ENCODE measurements at regions not wholly inside any gene's neighbourhood (a gene's known extent, or its start where the extent isn't known, plus 50 kb on each side); places are given as distances from the start of the nearest gene placed in this dataset.

- DNase-seq (ENCODE audit: low read depth), result no peak
Measured at GRCh38 chr10:78761311-78761781, 307.4 kb upstream of the ZMIZ1 start.

DNA sequence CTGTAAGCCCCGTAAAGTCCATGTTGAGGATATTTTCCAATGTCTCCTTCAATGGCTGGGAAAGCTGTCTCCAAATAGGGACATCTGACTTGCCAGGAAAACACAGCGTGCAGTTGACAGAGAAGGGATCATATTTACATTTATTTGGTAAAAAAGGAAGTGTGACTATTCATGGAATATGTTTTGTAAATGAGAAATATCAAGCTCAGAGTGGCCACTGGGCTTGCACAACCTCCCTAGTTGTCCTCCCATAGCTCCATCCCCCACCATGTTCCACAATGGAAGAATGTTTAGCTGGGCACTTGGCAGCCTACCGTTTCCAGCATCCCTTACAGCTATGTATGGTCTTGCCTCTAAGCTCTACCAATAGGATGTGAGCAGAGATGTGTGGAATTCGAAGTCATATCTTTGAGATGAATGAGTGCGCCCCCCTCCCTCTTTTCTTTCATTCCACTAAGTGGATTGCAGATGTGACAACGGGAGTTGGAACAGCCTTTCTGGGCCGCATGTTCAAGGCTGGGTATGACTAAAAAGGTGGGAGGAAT lies 306.6 kb upstream of the ZMIZ1 start:
- DNase-seq (ENCODE audit: low read depth), result no peak

DNA sequence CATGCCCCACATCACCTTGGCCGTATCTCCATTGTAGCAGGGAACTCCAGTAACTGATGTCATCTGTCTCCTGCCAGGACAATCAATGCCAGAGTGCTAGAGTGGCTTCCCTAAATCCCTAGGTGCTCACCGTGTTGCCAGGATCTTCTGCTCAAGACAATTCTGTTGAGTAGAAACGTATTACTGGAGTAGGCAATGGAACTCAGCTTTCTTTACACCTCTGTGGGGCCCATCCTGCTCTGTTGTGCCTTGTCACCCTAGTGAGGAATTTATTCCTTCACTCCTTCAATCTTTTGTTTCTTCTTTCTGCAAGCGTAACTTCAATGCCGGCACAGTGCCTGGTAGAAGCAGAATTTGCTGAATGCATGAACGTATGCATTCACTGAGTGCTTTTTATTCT lies 305.5 kb upstream of the ZMIZ1 start:
- DNase-seq (ENCODE audit: low read depth), result no peak

GRCh38 chr10:78763651-78764395 lies 304.9 kb upstream of the ZMIZ1 start:
- DNase-seq (ENCODE audit: low read depth), result no peak

GRCh38 chr10:78764436-78764835 lies 304.3 kb upstream of the ZMIZ1 start:
- DNase-seq (ENCODE audit: low read depth), result no peak

DNA sequence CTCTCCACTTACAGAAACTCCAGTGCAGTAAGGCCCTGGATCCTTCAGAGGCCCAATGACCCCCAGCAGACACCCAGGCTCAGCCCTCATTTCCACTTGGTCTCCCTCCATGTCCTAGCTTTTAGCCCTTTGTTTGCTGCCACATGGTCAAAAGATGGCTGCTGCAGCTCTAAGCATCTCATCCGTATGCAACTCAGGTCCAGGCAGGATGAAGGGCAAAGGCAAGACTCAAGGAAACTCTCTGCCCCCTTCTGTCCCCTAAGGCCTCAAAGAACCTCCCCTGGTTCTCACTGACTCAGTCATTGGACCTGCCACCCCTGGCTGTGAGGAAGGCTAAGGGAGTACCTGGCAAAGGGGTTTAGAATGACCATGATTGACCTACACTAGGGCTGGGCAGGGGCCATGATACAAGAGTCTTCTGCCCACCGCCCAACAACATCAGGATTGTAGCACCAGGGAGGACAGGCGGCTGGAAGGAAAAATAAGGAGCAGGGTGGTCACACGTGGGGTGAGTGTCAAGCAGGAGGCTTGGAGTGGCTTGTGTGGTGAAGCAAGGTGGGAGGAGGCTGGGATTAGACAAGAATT lies 303.8 kb upstream of the ZMIZ1 start:
- no peak for DNase-seq (ENCODE audit: low read depth)

DNA sequence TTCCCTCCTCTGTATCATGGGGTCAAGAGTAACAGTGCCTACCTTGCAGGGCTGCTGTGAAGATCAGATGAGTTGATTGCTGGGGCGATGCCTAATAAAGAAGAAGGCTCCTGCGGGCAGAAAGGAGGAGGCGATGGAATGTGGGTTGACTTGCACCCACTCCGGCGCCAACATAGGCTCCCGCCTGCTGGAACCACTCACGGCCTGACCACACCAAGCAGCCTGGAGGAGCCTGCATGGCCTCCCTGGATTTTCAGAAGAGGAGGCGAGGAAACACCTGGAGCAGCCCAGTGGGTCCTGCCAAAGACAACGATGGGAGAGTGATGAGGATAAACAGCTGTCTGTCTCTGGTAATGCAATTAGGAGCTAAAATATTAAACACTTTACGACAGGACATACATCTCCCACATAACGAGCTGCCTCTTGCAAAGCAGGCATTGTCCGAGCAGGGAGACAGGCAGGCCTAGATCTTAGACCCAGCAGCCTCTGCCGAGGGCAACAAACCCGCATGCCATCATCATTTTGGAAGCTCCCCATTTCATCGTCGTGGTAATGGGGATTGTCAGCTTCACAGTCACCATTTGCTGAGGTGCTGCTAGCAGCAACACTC lies 302.9 kb upstream of the ZMIZ1 start:
- DNase-seq (ENCODE audit: low read depth), result no peak

DNA sequence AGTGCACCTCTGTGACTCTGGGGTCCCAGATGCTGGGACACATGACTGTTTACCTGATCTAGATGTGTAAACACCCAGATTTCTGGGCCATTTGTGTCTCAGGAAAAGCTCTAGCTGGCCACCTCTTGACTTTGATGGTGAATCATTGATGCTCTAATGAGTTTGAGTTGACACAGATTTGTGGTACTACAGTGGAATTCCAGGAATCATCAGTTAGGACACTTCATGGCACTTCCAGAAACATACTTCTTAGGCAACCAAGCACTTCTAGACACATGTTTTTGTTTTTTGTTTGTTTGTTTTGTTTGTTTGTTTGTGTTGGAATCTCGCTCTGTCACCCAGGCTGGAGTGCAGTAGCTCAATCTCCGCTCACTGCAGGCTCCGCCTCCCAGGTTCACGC lies 302.2 kb upstream of the ZMIZ1 start:
- no peak for DNase-seq (ENCODE audit: low read depth)

GRCh38 chr10:78768041-78768835 lies 300.5 kb upstream of the ZMIZ1 start:
- DNase-seq (ENCODE audit: low read depth), result no peak

DNA sequence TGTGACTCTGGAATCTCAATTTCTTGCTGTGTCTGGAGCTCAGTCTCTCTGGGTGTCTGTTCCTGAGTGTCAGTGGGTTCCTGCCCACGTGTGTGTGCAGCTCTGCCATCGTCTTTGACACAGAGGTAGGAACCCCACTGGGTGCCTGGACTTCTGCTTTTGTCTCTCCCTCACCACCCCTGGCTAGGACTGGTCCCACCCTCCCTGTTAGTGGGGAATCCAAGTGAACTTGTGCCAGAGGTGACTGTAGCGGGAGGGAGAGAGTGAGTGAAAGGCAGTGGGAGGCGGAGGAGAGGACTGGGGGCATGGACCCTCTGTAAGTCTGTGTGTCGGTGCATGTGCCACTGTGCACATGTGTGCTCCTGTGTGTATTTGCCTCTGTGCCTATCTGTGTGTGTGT lies 299.9 kb upstream of the ZMIZ1 start:
- DNase-seq (ENCODE audit: low read depth), result no peak

- DNase-seq (ENCODE audit: low read depth), result no peak
Measured at GRCh38 chr10:78769526-78769925, 299.2 kb upstream of the ZMIZ1 start.

GRCh38 chr10:78770167-78771090 lies 298.3 kb upstream of the ZMIZ1 start:
- no peak for DNase-seq (ENCODE audit: low read depth)

GRCh38 chr10:78771260-78771659 lies 297.5 kb upstream of the ZMIZ1 start:
- no peak for DNase-seq (ENCODE audit: low read depth)

GRCh38 chr10:78771808-78772455 lies 296.8 kb upstream of the ZMIZ1 start:
- no peak for DNase-seq (ENCODE audit: low read depth)

GRCh38 chr10:78772486-78772885 lies 296.3 kb upstream of the ZMIZ1 start:
- no peak for DNase-seq (ENCODE audit: low read depth)

DNA sequence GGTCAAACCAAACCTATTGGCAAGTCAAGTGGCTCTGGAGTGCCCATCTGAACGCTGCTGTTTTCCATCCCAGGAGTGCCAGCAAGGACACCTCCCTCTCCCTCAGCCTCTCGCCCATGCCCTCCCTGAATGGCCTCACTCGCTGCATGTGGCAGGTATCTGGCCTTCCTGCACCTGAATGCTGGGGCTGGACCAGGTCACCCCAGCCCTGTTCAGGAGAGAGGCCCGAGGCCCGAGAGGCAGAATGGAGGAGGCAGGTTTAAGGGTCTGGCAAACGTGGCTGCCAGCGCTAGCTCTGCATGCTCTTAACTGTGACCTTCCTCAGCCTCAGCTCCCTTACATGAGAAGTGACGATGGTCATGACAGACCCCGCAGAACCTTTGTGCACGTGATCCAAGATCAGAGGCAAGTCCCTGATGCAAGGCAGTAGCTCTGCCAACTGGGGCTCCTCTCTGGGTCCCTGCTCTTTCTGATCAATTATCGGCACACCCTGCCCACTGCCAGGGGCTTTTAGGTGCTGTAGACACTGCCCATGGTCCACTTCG lies 295.7 kb upstream of the ZMIZ1 start:
- no peak for DNase-seq (ENCODE audit: low read depth)

- DNase-seq (ENCODE audit: low read depth), result no peak
Measured at GRCh38 chr10:78774614-78774998, 294.2 kb upstream of the ZMIZ1 start.

DNA sequence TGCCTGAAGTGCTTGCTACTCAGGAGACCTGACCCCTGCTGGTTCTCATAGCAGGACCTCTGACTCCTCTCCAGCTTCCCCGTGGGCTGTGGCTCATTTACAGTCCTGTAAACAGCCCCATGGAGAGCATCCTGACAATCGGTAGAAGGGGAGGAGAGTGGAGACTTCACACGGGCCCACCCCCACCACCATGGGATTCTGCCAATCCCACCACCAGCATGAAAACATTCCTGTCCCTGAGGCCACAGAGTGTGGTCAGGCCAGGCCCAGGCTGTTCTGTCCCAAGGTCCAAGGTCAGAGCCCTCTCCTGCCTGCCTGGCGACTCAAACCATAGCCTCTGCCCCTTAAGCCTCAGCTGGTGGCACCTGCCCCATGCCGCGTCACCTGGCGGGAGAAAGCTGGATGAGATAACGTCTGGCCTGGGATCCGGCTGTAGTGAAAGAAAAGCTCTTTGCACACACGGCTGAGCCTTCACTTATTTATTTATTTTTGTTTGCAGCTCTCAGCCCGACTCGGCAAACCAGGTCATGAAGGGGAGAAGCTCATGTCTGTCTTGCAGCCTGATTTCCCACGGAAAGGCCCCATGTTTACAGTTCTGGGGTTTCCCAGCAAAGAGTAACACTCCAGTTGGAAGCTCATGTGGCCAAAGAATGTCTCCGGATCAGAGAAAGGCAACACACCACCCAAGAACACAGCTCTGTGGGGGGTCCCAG lies 293.6 kb upstream of the ZMIZ1 start:
- no peak for DNase-seq (ENCODE audit: low read depth)

DNA sequence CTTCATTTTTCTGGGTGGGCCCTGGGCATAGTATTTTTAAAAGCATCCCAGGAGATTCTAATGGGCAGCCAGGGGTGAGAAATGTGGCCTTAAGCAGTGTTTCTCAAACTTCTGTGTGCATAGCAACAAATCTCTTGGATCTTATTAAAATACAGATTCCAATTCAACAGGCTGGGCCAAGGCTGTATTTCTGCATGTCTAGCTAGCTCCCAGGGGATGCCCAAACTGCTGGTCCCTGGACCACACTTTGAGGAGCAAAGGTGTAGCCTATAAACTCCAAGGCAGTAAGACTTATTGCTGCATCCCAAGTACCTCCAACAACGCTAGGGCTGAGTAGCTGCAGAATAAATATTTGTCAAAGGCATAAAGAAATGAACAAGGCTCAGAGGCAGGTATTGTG lies 292.9 kb upstream of the ZMIZ1 start:
- DNase-seq (ENCODE audit: low read depth), result no peak

DNA sequence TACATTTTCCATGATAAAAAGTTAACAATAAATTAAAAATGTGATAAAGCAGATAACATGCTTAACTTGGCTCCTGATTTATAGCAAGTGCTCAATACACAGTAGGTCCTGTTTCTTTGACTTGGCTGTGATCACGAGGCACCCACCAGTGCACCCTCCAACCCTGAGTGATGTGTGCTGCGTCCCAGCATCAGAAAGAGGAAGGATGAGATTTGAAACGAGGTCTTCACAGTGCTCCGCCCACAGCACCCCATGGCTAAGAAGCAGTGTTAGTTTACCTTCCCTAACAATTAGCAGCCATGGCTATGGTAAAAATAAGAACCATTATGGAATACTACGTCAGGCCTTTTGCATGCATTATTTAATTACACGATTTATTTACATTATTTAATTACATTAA lies 292.0 kb upstream of the ZMIZ1 start:
- DNase-seq (ENCODE audit: low read depth), result no peak

Measured in stimulated activated CD4-positive, alpha-beta T cell treated with anti-CD3 and anti-CD28 coated beads, Interleukin-2, amount 100 ng/mL, for 4 hours (primary cell).